ENCODE measurements at regions not wholly inside any gene's neighbourhood (a gene's known extent, or its start where the extent isn't known, plus 50 kb on each side); places are given as distances from the start of the nearest gene placed in this dataset.

DNA sequence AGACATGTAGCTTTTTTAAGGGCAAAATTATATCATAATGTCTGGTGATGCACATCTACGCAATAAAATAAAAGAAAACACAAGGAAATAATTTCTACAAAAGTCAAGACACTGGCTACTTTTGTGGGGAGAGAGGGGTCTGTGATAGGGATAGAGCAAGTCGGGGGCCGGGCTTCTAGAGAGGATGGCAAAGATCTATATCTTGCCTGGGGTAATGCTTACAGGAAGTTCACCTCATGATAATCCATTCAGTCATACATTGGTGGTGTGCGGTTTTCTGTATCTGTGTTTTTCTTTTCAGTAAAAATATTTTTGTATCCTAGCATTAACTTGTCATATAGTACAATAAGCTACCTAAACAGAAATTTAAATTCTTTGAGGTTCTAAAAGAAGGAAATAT lies 178.8 kb downstream of the ARRDC4 start:
- TF ChIP-seq, protein P1, sequence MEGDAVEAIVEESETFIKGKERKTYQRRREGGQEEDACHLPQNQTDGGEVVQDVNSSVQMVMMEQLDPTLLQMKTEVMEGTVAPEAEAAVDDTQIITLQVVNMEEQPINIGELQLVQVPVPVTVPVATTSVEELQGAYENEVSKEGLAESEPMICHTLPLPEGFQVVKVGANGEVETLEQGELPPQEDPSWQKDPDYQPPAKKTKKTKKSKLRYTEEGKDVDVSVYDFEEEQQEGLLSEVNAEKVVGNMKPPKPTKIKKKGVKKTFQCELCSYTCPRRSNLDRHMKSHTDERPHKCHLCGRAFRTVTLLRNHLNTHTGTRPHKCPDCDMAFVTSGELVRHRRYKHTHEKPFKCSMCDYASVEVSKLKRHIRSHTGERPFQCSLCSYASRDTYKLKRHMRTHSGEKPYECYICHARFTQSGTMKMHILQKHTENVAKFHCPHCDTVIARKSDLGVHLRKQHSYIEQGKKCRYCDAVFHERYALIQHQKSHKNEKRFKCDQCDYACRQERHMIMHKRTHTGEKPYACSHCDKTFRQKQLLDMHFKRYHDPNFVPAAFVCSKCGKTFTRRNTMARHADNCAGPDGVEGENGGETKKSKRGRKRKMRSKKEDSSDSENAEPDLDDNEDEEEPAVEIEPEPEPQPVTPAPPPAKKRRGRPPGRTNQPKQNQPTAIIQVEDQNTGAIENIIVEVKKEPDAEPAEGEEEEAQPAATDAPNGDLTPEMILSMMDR (IDR thresholded peaks at IDR 0.05) = no peak
- TF ChIP-seq POLR2A (IDR thresholded peaks at IDR 0.05) (no peak), POLR2AphosphoS5 (IDR thresholded peaks at IDR 0.05) (no peak), EP300 (IDR thresholded peaks at IDR 0.05) (no peak)

Measured in gastroesophageal sphincter (tissue), 3 donors.